ENCODE measurements at regions not wholly inside any gene's neighbourhood (a gene's known extent, or its start where the extent isn't known, plus 50 kb on each side); places are given as distances from the start of the nearest gene placed in this dataset.

- no peak for TF ChIP-seq GFI1 (CRISPR knock-in tag; IDR thresholded peaks at IDR 0.05; ENCODE audit: borderline replicate concordance)
- no peak for TF ChIP-seq JUN (CRISPR knock-in tag; IDR thresholded peaks at IDR 0.05)
- TF ChIP-seq MAX (IDR thresholded peaks at IDR 0.05), result no peak
- no peak for TF ChIP-seq CTCF (CRISPR knock-in tag; IDR thresholded peaks at IDR 0.05)
- TF ChIP-seq JUND (CRISPR knock-in tag; IDR thresholded peaks at IDR 0.05), result no peak
- no peak for TF ChIP-seq TAF15 (IDR thresholded peaks at IDR 0.05; ENCODE audit: low read depth, low read length, poor library complexity, severe bottlenecking)
- TF ChIP-seq ZBTB33 (CRISPR knock-in tag; IDR thresholded peaks at IDR 0.05), result no peak
- TF ChIP-seq ELF1 (CRISPR knock-in tag; IDR thresholded peaks at IDR 0.05), result no peak
- TF ChIP-seq ZNF564 (CRISPR knock-in tag; IDR thresholded peaks at IDR 0.05), result no peak
- no peak for TF ChIP-seq ATF7 (IDR thresholded peaks at IDR 0.05)
- TF ChIP-seq ATF7 (CRISPR knock-in tag; IDR thresholded peaks at IDR 0.05), result no peak
Measured at GRCh38 chr1:55446351-55446750, 231.2 kb upstream of the USP24 start.
